Keratinocyte (primary cell): ENCODE measurements at regions not wholly inside any gene's neighbourhood (a gene's known extent, or its start where the extent isn't known, plus 50 kb on each side); places are given as distances from the start of the nearest gene placed in this dataset.

Source experiments
- DNase-seq: peaks from one replicate; pipeline ENCODE4 v3.0.0-alpha.2; 2011; ENCODE audit warnings: low read depth, missing footprints, low spot score
- FAIRE-seq: peaks from 2 replicates; lab custom pipeline; 2011; peaks lifted over from hg19 to GRCh38; lab: Jason Lieb, UNC
- H2AFZ ChIP-seq: 2 replicates; pipeline ENCODE4 v1.6.0; 2012; ENCODE audit warnings: low read length, control low read depth, inconsistent platforms; ENCODE audit not compliant: control insufficient read depth
- H3K27ac ChIP-seq: 2 replicates; pipeline ENCODE4 v1.5.1; 2011; ENCODE audit warnings: low read length; ENCODE audit not compliant: control insufficient read depth, insufficient read depth
- H3K27me3 ChIP-seq: 3 replicates; pipeline ENCODE4 v1.6.0; 2011; ENCODE audit warnings: low read length; ENCODE audit not compliant: control insufficient read depth, insufficient read depth; ENCODE audit errors: extremely low read depth
- H3K36me3 ChIP-seq, 2 experiments: 2 replicates in 1 of 2; 3 replicates in 1 of 2; pipeline ENCODE4 v1.5.1; 2011; ENCODE audit warnings: low read length in 2 of 2, mild to moderate bottlenecking in 1 of 2; ENCODE audit not compliant: control insufficient read depth in 2 of 2, insufficient read depth in 2 of 2; ENCODE audit errors: extremely low read depth in 1 of 2
- H3K4me1 ChIP-seq: 3 replicates; pipeline ENCODE4 v1.5.1; 2011; ENCODE audit warnings: low read length; ENCODE audit not compliant: control insufficient read depth, insufficient read depth; ENCODE audit errors: extremely low read depth
- H3K4me2 ChIP-seq: 3 replicates; pipeline ENCODE4 v1.6.0; 2011; ENCODE audit warnings: low read depth, low read length; ENCODE audit not compliant: control insufficient read depth, insufficient read depth; ENCODE audit errors: extremely low read depth
- H3K4me3 ChIP-seq, 3 experiments: fragments of 200-600 bp in 1 of 3; sonication (generic) in 1 of 3; 2 replicates in 2 of 3; 3 replicates in 1 of 3; pipeline ENCODE4 v1.5.1; 2011 to 2016; ENCODE audit warnings: low read length in 3 of 3, mild to moderate bottlenecking in 3 of 3, control low read depth in 2 of 3, inconsistent platforms in 1 of 3, low read depth in 1 of 3, mixed read lengths in 1 of 3, mixed run types in 1 of 3, moderate library complexity in 1 of 3; ENCODE audit not compliant: control insufficient read depth in 2 of 3, insufficient read depth in 2 of 3; ENCODE audit errors: extremely low read depth in 1 of 3
- H3K79me2 ChIP-seq: 2 replicates; pipeline ENCODE4 v1.6.0; 2012; ENCODE audit warnings: low read length; ENCODE audit not compliant: control insufficient read depth, insufficient read depth
- H3K9ac ChIP-seq: 3 replicates; pipeline ENCODE4 v1.6.0; 2011; ENCODE audit warnings: low read length; ENCODE audit not compliant: control insufficient read depth, insufficient read depth; ENCODE audit errors: extremely low read depth
- H3K9me1 ChIP-seq: 3 replicates; pipeline ENCODE4 v1.6.0; 2011; ENCODE audit warnings: low read length; ENCODE audit not compliant: control insufficient read depth, insufficient read depth; ENCODE audit errors: extremely low read depth
- H3K9me3 ChIP-seq: 2 replicates; pipeline ENCODE4 v1.5.1; 2012; ENCODE audit warnings: low read depth, low read length; ENCODE audit not compliant: control insufficient read depth
- H4K20me1 ChIP-seq: 3 replicates; pipeline ENCODE4 v1.6.0; 2011; ENCODE audit warnings: low read length; ENCODE audit not compliant: control insufficient read depth, insufficient read depth; ENCODE audit errors: extremely low read depth
- EZH2 ChIP-seq: IDR thresholded peaks from one replicate; pipeline ENCODE4 v1.6.1; 2012; ENCODE audit warnings: inconsistent platforms, mild to moderate bottlenecking, low read length, moderate library complexity
- dilution Hi-C: fragments of 300-500 bp; cut with MboI; formaldehyde crosslinking; loops from one replicate; pipeline ENCODE4 v1.7.0; 2020; ENCODE audit warnings: low sequenced_read_pairs; ENCODE audit not compliant: extremely low pct_ligation_motif_present
- TF ChIP-seq, protein P1 (sequence below), 3 experiments: IDR thresholded peaks in 1 of 3; conservative IDR thresholded peaks in 1 of 3; optimal IDR thresholded peaks in 1 of 3; 2 replicates in 2 of 3; 3 replicates in 1 of 3; pipeline versions ENCODE3 to v1.5.1; 2011; ENCODE audit warnings: low read length in 3 of 3, mild to moderate bottlenecking in 3 of 3, moderate library complexity in 2 of 3, control low read depth in 1 of 3, inconsistent platforms in 1 of 3; ENCODE audit not compliant: insufficient read depth in 2 of 3; ENCODE audit errors: extremely low read depth in 1 of 3

DNA sequence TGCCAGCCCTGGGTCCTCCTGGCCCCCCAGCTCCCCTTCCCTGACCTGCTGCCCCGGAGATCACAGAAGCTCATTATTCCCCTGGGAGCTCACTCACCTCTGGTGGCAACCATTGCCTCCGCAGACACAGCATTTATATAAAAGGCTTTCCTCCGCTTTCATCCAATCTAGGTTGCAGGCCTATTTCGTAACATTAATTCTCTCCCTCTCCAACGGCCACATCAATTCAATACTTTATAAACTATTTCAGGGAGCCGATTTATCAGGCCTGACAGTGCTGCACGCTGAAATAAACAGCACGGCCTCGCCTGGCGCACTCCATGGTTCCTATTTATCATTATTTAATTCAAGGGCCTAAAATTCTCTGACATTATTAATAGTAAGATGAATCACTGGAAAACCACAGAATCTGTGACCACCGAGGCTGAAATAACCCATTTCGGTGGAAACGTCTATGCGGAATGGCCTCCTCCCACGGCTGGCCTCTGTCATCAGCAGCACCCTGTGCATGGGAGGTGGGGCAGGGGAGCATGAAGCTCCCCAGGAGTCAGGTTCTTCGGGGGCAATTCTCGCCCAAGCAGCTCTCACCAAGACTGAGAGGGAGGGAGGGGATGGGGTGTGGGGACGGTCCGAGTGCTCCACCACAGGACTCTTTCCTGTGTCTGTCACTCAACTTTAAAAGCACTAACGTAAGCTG, 249.3 kb upstream of the PFKP start:
- no peak overlapping the region for H3K9ac ChIP-seq
- H2AFZ ChIP-seq, result no peak overlapping the region
- no peaks in the 10 kb centered on the region for H3K4me1 ChIP-seq
- dilution Hi-C loops, result no loop called here
- no peaks in the 10 kb centered on the region for H3K27me3 ChIP-seq
- no peaks in the 10 kb centered on the region for H3K9me1 ChIP-seq
- no peak overlapping the region for H3K27ac ChIP-seq
- no peak for FAIRE-seq
- H3K4me3 ChIP-seq, result no peak overlapping the region
- H4K20me1 ChIP-seq, result no peaks in the 10 kb centered on the region
- no peaks in the 10 kb centered on the region for H3K36me3 ChIP-seq
- no peaks in the 10 kb centered on the region for H3K79me2 ChIP-seq
- peaks cover 2% of the 10 kb centered on the region for H3K9me3 ChIP-seq
- no peak overlapping the region for H3K4me2 ChIP-seq
- no peak for TF ChIP-seq EZH2
- TF ChIP-seq, protein P1, sequence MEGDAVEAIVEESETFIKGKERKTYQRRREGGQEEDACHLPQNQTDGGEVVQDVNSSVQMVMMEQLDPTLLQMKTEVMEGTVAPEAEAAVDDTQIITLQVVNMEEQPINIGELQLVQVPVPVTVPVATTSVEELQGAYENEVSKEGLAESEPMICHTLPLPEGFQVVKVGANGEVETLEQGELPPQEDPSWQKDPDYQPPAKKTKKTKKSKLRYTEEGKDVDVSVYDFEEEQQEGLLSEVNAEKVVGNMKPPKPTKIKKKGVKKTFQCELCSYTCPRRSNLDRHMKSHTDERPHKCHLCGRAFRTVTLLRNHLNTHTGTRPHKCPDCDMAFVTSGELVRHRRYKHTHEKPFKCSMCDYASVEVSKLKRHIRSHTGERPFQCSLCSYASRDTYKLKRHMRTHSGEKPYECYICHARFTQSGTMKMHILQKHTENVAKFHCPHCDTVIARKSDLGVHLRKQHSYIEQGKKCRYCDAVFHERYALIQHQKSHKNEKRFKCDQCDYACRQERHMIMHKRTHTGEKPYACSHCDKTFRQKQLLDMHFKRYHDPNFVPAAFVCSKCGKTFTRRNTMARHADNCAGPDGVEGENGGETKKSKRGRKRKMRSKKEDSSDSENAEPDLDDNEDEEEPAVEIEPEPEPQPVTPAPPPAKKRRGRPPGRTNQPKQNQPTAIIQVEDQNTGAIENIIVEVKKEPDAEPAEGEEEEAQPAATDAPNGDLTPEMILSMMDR (optimal IDR thresholded peaks at IDR 0.05 in 1 of 3, IDR thresholded peaks at IDR 0.05 in 1 of 3, conservative IDR thresholded peaks at IDR 0.05 in 1 of 3; ENCODE audit: extremely low read depth in 1 of 3, insufficient read depth in 2 of 3, low read length in 3 of 3), result no peak
- DNase-seq, result no peak

DNA sequence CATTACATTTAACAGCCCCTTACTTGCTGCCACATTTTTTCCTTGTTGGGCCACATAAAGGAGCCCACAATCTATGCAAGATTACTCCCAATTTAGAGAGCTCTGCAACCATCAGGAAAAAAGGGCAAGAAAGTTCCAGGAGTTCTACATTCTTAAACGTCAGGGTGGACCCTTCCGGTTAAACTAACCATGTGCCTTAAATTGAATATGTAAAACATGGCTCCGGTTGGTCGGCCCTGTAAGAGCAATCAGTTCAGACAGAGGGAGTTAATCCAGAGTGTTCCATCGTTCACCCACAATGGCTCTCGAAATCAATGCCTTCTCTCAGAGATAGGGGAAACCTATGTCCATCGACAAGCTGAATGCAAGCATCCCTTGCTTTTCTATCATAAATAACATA, 253.7 kb upstream of the PFKP start:
- TF ChIP-seq, protein P1 (optimal IDR thresholded peaks at IDR 0.05 in 1 of 3, IDR thresholded peaks at IDR 0.05 in 1 of 3, conservative IDR thresholded peaks at IDR 0.05 in 1 of 3; ENCODE audit: extremely low read depth in 1 of 3, insufficient read depth in 2 of 3, low read length in 3 of 3), result no peak
- TF ChIP-seq EZH2, result no peak
- no peak overlapping the region for H3K4me2 ChIP-seq
- H3K27me3 ChIP-seq, result no peaks in the 10 kb centered on the region
- no peaks in the 10 kb centered on the region for H3K9me3 ChIP-seq
- no peaks in the 10 kb centered on the region for H3K36me3 ChIP-seq
- no peaks in the 10 kb centered on the region for H3K9me1 ChIP-seq
- FAIRE-seq (no peak), DNase-seq (no peak)
- no peak overlapping the region for H3K4me3 ChIP-seq
- H3K9ac ChIP-seq, result no peak overlapping the region
- no peak overlapping the region for H2AFZ ChIP-seq
- H3K4me1 ChIP-seq, result no peaks in the 10 kb centered on the region
- H3K27ac ChIP-seq, result no peak overlapping the region
- H3K79me2 ChIP-seq, result no peaks in the 10 kb centered on the region
- dilution Hi-C loops, result no loop called here
- no peaks in the 10 kb centered on the region for H4K20me1 ChIP-seq
